Psoas muscle (tissue), 7 donors: ENCODE measurements at regions not wholly inside any gene's neighbourhood (a gene's known extent, or its start where the extent isn't known, plus 50 kb on each side); places are given as distances from the start of the nearest gene placed in this dataset.

Experiments used
- ATAC-seq, 4 donors: fragments of 200-7000 bp; cut with Tn5 transposase; one replicate each; pipeline ENCODE4 v1.9.1; 2020; ENCODE audit warnings: moderate library complexity in 3 of 4, mild to moderate bottlenecking in 2 of 4
- DNase-seq, 2 donors: peaks; one replicate each; pipeline ENCODE4 v3.0.0-alpha.2; 2020
- H3K27ac ChIP-seq: fragments of 200-600 bp; one replicate; pipeline ENCODE4 v1.8.0; 2022
- H3K27me3 ChIP-seq, 3 donors: fragments of 200-600 bp in 1 of 3; one replicate each; pipeline versions ENCODE4 v1.6.1 to v1.8.0; 2013 to 2022; ENCODE audit warnings: low read length in 2 of 3, mild to moderate bottlenecking in 2 of 3, moderate library complexity in 1 of 3; ENCODE audit not compliant: insufficient read depth in 3 of 3
- H3K36me3 ChIP-seq, 2 donors: fragments of 200-600 bp in 1 of 2; one replicate each; pipeline versions ENCODE4 v1.6.1 to v1.8.0; 2013 to 2022; ENCODE audit warnings: low read depth in 1 of 2, mild to moderate bottlenecking in 1 of 2, moderate library complexity in 1 of 2; ENCODE audit not compliant: insufficient read depth in 1 of 2
- H3K4me1 ChIP-seq: fragments of 200-600 bp; one replicate; pipeline ENCODE4 v1.8.0; 2022
- H3K4me3 ChIP-seq: fragments of 200-600 bp; one replicate; pipeline ENCODE4 v1.8.0; 2022; ENCODE audit warnings: mild to moderate bottlenecking
- H3K9me3 ChIP-seq: fragments of 200-600 bp; one replicate; pipeline ENCODE4 v1.8.0; 2022
- CTCF ChIP-seq: fragments of 200-600 bp; IDR thresholded peaks from one replicate; pipeline ENCODE4 v1.8.0; 2022; ENCODE audit warnings: antibody characterized with exemption
- WGBS, 3 donors: extraction: QIAGEN DNeasy Blood & Tissue Kit; methylation state at CpG; one replicate each; pipeline versions ENCODE4 v1.1.6 to v1.1.7; 2013; 5-methylcytosine and 5-hydroxymethylcytosine counted together
- intact Hi-C, 2 donors: fragments of 100-400 bp; cut with DNase I; formaldehyde crosslinking; loops; one replicate each; pipeline versions ENCODE4 v1.11.0 to v1.14.2; 2022
- donor health status: healthy with polysubstance abuse.
- donor health status: DM: no; HTN: no; CAD: no; lungs with moderate emphysema.
- donor health status: Bipolar disorder and iron deficiency.
- donor health status: healthy.
- donor health status: DM: yes; HTN: yes; CAD: no.
- donor health status: DM: no; HTN: no; CAD: no.
- donor health status: DM: yes; HTN: yes; CAD: no.

GRCh38 chr3:72223628-72224027 is 438.7 kb upstream of the PROK2 start:
- 65 to 89% (median 88%) methylated on average over 2 of the region's 2 CpGs for WGBS, 3 donors
- no peaks in the 10 kb centered on the region for H3K27me3 ChIP-seq
- TF ChIP-seq CTCF: no peak

GRCh38 chr3:72223116-72223515 is 438.2 kb upstream of the PROK2 start:
- no peaks in the 10 kb centered on the region for H3K27me3 ChIP-seq
- no peak overlapping the region for H3K4me3 ChIP-seq
- peaks cover 23% of the 10 kb centered on the region for H3K9me3 ChIP-seq
- H3K27ac ChIP-seq: no peak overlapping the region
- ATAC-seq: peak in 2 of 4 donors; percentile 11 to 24
- no peaks in the 10 kb centered on the region for H3K36me3 ChIP-seq
- no peak for TF ChIP-seq CTCF
- no peak for DNase-seq
- 21 to 30% (median 29%) methylated on average over 2 of the region's 2 CpGs for WGBS, 3 donors
- H3K4me1 ChIP-seq: no peaks in the 10 kb centered on the region
- intact Hi-C loops: no loop called here

More at GRCh38 chr3:72223628-72224027, 438.7 kb upstream of the PROK2 start:
- no peaks in the 10 kb centered on the region for H3K4me1 ChIP-seq
- peaks cover 23% of the 10 kb centered on the region for H3K9me3 ChIP-seq
- intact Hi-C loops: no loop called here
- H3K4me3 ChIP-seq: no peak overlapping the region
- DNase-seq: no peak
- no peaks in the 10 kb centered on the region for H3K36me3 ChIP-seq
- no peak overlapping the region for H3K27ac ChIP-seq
- ATAC-seq: no peak

GRCh38 chr3:72222410-72222809 is 437.5 kb upstream of the PROK2 start:
- Histone ChIP-seq H3K27me3 (no peaks in the 10 kb centered on the region), H3K36me3 (no peaks in the 10 kb centered on the region), H3K27ac (no peak overlapping the region), H3K4me3 (no peak overlapping the region), H3K4me1 (no peaks in the 10 kb centered on the region), H3K9me3 (peaks cover 23% of the 10 kb centered on the region)
- WGBS, 3 donors: 70 to 75% (median 71%) methylated on average over 9 of the region's 9 CpGs
- ATAC-seq (no peak), DNase-seq (no peak)
- no peak for TF ChIP-seq CTCF
- intact Hi-C loops: no loop called here

- H3K36me3 ChIP-seq: no peaks in the 10 kb centered on the region
- ATAC-seq: no peak
- H3K4me3 ChIP-seq: no peak overlapping the region
Observed at GRCh38 chr3:72220946-72221345, 436.0 kb upstream of the PROK2 start.

More at GRCh38 chr3:72220946-72221345, 436.0 kb upstream of the PROK2 start:
- intact Hi-C loops: no loop called here
- H3K9me3 ChIP-seq: peaks cover 17% of the 10 kb centered on the region
- no peak for TF ChIP-seq CTCF
- H3K4me1 ChIP-seq: no peaks in the 10 kb centered on the region
- no peaks in the 10 kb centered on the region for H3K27me3 ChIP-seq
- no peak overlapping the region for H3K27ac ChIP-seq
- no peak for DNase-seq
- 81 to 84% (median 82%) methylated on average over 6 of the region's 6 CpGs for WGBS, 3 donors
